ENCODE measurements at regions not wholly inside any gene's neighbourhood (a gene's known extent, or its start where the extent isn't known, plus 50 kb on each side); places are given as distances from the start of the nearest gene placed in this dataset.

DNA sequence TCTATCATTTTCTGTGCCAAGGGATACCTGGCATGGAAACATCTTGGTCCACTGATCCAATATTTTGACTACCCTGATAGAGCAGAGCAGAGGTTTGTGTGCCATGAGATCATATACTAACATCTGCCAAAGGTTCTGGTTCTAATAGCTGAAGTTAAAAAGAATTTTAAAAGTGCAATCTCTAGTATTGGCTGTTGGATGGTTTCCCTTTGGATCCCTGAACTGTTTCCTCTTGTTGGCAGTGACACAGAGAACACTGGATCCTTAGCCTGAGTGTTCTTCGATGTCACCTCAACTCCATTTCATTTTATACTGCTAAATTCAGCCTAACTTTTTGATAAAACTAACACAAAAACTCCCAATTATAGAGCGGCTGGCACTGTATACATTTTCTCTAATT is 169.3 kb upstream of the FBXO11 start:
- DNase-seq = no peak
- 73 to 81% (median 79%) methylated on average over 2 of the region's 2 CpGs for WGBS, 3 donors
- intact Hi-C loops (cut with DNase I) = no loop called here
- Histone ChIP-seq H3K4me1 (ENCODE audit: insufficient read depth) (no peaks in the 10 kb centered on the region), H3K27ac (no peak overlapping the region), H3K27me3 (no peaks in the 10 kb centered on the region), H3K36me3 (no peaks in the 10 kb centered on the region), H3K4me3 (no peak overlapping the region), H3K9me3 (no peaks in the 10 kb centered on the region)
- TF ChIP-seq EP300 (IDR thresholded peaks at IDR 0.05) (no peak), POLR2A (IDR thresholded peaks at IDR 0.05) (no peak)
- TF ChIP-seq, protein P1, sequence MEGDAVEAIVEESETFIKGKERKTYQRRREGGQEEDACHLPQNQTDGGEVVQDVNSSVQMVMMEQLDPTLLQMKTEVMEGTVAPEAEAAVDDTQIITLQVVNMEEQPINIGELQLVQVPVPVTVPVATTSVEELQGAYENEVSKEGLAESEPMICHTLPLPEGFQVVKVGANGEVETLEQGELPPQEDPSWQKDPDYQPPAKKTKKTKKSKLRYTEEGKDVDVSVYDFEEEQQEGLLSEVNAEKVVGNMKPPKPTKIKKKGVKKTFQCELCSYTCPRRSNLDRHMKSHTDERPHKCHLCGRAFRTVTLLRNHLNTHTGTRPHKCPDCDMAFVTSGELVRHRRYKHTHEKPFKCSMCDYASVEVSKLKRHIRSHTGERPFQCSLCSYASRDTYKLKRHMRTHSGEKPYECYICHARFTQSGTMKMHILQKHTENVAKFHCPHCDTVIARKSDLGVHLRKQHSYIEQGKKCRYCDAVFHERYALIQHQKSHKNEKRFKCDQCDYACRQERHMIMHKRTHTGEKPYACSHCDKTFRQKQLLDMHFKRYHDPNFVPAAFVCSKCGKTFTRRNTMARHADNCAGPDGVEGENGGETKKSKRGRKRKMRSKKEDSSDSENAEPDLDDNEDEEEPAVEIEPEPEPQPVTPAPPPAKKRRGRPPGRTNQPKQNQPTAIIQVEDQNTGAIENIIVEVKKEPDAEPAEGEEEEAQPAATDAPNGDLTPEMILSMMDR (IDR thresholded peaks at IDR 0.05) = no peak

GRCh38 chr2:48080534-48081316 is 174.4 kb upstream of the FBXO11 start:
- no peaks in the 10 kb centered on the region for H3K9me3 ChIP-seq
- intact Hi-C loops (cut with DNase I) = loop anchor here in 1 of 4 donors (5.0 kb wide), 1 partner anchor 138 kb away; no protein-coding TSS in a partner anchor
- WGBS, 3 donors = 86 to 87% (median 86%) methylated on average over 6 of the region's 6 CpGs
- no peak for DNase-seq
- no peaks in the 10 kb centered on the region for H3K36me3 ChIP-seq
- no peaks in the 10 kb centered on the region for H3K4me1 ChIP-seq (ENCODE audit: insufficient read depth)
- TF ChIP-seq, protein P1 (IDR thresholded peaks at IDR 0.05) = no peak
- TF ChIP-seq EP300 (IDR thresholded peaks at IDR 0.05) = no peak
- no peak for TF ChIP-seq POLR2A (IDR thresholded peaks at IDR 0.05)
- H3K27ac ChIP-seq = no peak overlapping the region
- H3K27me3 ChIP-seq = no peaks in the 10 kb centered on the region
- no peak overlapping the region for H3K4me3 ChIP-seq

DNA sequence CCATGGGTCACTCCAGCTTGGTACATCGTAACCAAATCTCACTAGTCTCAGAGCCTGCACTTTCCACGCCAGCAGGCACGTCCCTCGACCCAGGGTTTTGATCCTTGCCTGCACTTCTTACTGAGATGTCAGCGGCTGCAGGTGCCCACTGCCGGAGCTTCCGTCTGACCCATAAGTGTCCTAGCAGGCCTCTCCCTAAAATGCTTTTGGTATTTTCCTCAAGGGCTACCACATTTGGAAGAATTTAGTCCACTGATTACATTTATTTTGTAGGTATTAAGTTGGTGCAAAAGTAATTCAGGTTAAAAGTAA is 175.0 kb upstream of the FBXO11 start:
- no peak for DNase-seq
- Histone ChIP-seq H3K4me3 (no peak overlapping the region), H3K36me3 (no peaks in the 10 kb centered on the region), H3K27me3 (no peaks in the 10 kb centered on the region), H3K9me3 (no peaks in the 10 kb centered on the region), H3K4me1 (ENCODE audit: insufficient read depth) (no peaks in the 10 kb centered on the region), H3K27ac (no peak overlapping the region)
- intact Hi-C loops (cut with DNase I) = loop anchor here in 1 of 4 donors (5.0 kb wide), 1 partner anchor 139 kb away; no protein-coding TSS in a partner anchor
- TF ChIP-seq EP300 (IDR thresholded peaks at IDR 0.05) = no peak
- TF ChIP-seq, protein P1 (IDR thresholded peaks at IDR 0.05) = no peak
- no peak for TF ChIP-seq POLR2A (IDR thresholded peaks at IDR 0.05)
- WGBS, 3 donors = 78 to 82% (median 82%) methylated on average over 7 of the region's 7 CpGs

DNA sequence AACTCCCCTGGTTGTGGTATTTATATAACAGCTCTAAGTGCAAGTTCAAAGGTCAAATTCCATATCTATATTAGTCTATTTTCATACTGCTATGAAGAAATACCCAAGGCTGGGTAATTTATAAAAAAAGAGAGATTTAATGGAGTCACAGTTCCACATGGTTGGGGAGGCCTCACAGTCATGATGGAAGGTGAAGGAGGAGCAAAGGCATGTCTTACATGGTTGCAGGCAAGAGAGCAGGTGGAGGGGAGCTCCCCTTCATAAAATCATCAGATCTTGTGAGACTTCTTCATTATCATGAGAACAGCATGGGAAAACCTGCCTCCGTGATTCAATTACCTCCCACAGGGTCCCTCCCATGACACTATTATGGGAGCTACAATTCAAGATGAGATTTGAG is 179.6 kb upstream of the FBXO11 start:
- TF ChIP-seq, protein P1 (IDR thresholded peaks at IDR 0.05) = no peak
- Histone ChIP-seq H3K4me3 (no peak overlapping the region), H3K9me3 (peaks cover 0 to 1% of the 10 kb centered on the region in 2 donors), H3K36me3 (no peaks in the 10 kb centered on the region), H3K4me1 (ENCODE audit: insufficient read depth) (no peaks in the 10 kb centered on the region), H3K27ac (no peak overlapping the region), H3K27me3 (no peaks in the 10 kb centered on the region)
- WGBS, 3 donors = 83 to 93% (median 90%) methylated on average over 1 of the region's 1 CpG
- intact Hi-C loops (cut with DNase I) = no loop called here
- no peak for DNase-seq

All from ovary (tissue), 7 donors.